GM21526 (cell line): ENCODE measurements at regions not wholly inside any gene's neighbourhood (a gene's known extent, or its start where the extent isn't known, plus 50 kb on each side); places are given as distances from the start of the nearest gene placed in this dataset.

Source experiments
- ATAC-seq: cut with Tn5 transposase; IDR thresholded peaks from one replicate; pipeline ENCODE4 v1.9.1; 2021; ENCODE audit warnings: moderate library complexity; ENCODE audit not compliant: unreplicated experiment, low FRiP score

DNA sequence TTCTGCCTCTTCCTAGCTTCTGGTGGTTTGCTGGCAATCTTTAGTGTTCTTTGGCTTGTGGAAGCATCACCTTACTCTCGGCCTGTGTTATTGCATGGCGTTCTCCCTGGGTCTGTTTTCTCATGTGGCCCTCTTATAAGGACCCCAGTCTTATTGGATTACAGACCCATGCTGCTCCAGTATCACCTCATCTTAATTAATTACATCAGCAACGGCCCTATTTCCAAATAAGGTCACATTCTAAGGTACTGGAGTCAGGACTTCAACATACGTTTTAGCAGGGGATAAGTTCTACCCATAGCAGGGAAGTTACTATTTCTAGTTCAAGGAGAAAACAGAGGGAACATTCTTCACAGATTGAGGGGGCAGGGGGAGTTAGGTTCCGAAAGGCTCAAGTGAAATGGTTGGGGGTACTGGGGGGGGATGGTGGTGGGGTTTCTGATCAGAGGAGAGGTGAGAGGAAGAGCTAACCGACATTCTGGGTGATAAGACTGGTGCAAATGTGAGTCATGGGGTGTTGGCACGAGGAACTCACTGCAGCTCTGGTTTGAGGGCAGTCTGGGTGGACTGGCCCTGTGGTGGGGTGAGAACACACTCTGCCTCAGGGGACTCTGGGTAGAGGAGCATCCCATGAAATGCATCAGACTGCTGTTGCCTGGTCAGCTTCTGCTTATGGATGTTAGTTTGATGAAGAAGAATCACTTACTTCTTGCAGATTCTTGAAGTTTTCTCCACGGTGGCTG lies 51.5 kb upstream of the ZBED5 start:
- ATAC-seq, result no peak

DNA sequence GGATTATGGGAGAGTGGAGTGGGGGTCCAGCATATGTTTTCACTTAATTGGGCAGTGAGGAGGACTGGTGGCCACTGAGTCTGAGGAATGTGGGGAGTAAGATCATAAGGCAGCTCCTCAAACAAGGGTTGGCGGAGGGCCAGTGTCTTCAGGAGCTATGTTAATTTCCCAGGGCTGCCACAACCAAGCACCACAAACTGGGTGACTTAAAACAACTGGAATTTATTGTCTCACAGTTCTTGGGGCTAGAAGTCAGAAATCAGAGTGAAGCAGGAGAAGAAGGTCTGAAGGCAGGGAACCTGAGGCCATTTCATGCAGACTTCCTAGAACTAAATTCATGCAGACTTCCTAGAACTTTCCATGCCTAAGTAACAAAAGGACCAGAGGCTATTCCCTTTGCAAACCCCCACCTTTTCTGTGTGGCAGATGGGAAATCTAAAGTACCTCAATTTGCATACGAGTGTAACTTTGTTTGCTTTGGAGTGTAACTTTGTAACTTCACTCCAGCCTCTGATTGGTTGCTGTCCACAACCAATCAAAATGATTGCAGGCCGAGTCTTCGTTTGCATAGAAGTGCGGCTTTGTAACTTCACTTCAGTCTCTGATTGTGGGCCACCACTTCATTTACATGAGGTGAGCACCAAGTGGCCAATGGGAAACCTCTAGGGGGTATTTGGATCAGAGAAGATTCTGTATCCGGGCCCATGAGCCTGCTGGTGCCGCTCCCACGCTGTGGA lies 50.5 kb upstream of the ZBED5 start:
- ATAC-seq, result no peak
